GM21717 (cell line): ENCODE measurements at regions not wholly inside any gene's neighbourhood (a gene's known extent, or its start where the extent isn't known, plus 50 kb on each side); places are given as distances from the start of the nearest gene placed in this dataset.

Source experiments
- ATAC-seq: cut with Tn5 transposase; IDR thresholded peaks from one replicate; pipeline ENCODE4 v1.9.1; 2021; ENCODE audit warnings: mild to moderate bottlenecking, moderate library complexity; ENCODE audit not compliant: unreplicated experiment

DNA sequence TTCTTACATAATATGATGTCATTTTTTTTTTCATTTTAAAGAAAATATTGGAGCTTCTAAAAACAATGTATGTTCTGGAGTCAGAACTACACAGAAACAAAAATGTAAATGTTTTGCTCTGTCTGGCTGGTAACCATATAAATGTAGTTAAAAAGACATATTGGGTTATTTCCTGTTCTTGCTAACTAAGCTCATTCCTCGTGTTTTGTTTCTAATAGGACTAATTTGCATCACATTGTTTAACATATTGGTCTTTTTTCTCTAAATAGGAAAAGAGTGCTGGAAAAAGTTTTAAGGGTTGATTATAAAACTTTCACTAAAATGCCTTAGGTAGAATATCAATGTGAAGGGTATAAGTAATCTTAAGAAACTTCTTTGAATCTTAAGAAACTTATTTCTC is 221.3 kb downstream of the SLC6A15 start:
- ATAC-seq, result no peak

DNA sequence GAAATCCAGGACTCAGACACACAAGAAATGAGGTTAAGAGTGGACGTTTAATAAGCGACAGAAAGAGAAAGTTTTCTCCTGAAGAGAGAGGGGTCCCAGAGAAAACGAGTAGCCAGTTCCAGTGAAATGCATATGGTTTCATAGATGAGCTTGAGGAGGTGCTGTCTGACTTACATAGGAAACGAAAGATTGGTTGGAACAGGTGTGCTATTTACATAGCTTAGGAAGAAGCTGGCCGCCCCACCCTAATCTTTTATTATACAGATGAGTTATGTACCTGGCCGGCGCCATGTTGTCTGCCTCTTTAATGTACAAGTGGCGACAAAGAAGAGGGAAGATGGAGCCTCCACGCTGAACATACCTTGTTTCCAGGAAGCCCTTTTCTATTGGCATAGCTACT is 223.0 kb downstream of the SLC6A15 start:
- ATAC-seq, result no peak

DNA sequence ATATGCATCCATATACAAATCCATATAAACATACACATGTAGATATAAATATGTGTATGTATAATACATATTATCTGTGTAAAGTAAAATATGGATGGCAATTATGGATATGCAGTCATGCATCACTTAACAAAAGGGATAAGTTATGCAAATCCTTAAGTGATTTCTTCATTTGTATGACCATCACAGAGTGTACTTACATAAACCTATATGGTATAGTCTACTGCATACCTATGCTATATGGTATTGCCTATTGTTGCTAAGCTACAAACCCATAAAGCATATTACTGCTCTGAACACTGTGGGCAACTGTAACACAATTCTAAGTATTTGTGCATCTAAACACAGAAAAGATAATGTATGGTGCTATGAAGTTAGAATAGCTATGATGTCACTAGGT is 227.2 kb downstream of the SLC6A15 start:
- ATAC-seq, result no peak

DNA sequence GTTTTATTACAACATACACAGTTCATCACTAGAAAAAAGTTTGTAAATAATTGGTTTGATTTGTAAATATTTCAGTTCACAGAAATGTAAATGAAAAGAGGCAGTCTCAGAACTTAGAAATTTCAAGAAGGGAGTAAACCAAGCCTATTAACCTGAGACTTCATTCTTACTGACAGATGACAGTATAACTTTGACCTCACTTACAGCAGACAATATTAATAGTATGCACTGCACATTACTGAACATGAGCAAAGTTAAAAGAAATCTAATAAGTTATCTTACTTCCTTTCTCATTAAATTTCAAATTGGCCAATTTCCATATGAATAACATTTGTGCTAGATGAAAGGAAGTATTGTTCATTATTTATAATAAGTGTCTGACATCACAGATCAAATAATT is 235.8 kb downstream of the SLC6A15 start:
- ATAC-seq, result no peak

GRCh38 chr12:84661786-84662185 is 250.8 kb downstream of the SLC6A15 start:
- no peak for ATAC-seq

DNA sequence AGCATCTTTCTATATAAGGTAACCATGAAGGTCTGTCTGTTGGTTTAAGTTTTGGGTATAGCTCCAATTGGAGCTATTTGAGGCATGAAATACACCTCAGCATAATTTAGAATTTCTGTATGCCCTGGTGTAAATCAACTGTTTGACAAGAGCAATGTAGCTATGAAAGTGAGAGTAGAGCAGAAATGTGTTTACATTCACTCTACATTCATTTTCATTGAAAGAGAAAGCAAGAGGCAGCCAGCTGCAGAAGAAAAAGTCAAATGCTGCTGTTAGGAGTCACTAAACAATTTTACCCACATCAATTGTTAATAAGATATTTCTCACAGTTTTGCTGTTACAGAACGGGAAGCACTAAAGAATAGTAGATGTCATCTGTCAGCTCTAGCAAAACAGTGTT is 252.5 kb downstream of the SLC6A15 start:
- ATAC-seq, result no peak

DNA sequence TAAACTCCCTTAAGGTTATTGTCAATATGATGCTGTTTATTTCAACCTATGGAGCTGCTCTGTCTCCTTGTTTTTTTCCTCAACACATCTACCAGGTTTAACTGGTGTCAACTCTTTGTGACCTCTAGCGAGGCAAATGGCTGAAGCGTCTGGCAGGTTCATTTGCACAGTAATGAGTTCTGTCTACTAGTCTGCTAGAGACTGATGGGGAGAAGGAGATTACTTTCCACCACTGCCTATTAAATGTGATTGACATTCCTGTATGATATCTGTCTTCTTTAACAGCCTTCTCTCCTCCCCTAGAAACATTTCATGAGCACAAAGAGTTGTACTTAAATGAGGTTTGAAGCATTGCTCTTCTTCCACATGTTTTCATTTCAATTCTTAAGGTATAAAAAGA is 253.7 kb downstream of the SLC6A15 start:
- ATAC-seq, result no peak

DNA sequence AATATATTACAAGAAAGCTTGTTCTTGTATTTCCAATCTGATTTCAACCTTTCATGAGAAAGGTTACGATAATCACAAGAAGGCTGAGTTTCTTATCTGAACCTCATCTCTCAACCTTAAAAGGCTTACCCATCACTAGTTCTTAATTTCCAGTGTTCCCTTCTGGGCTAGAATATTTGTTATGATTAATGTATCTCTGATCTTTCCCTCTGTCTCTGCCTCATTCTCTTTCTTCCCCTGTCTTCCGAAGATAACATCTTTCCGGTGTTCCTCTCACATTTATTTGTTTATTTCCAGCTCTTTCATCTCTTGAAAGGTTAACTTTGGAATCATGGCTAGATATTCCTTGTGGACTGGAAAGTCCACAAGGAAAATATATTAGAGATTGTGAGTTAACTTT is 255.9 kb downstream of the SLC6A15 start:
- no peak for ATAC-seq

DNA sequence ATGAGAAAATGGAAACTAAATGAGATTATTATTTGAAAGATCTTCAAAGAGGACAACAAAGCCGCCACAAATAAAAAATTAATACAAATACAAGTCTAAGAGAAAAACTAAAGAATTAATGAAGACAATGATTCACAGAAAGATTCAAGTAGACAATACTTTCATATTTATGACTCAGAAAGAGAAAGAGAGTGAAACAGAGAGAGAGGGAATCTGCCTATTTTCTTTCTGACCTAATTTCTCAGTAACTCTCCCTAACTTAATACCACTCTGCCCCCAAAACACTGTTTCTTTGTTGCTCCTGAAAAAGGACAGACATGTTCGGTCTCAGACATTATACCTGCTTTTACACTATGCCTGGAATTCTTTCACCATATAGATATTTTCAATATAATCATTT is 259.1 kb downstream of the SLC6A15 start:
- ATAC-seq, result no peak

- ATAC-seq, result no peak
These were observed 264.2 kb downstream of the SLC6A15 start for GRCh38 chr12:84648425-84648824.

DNA sequence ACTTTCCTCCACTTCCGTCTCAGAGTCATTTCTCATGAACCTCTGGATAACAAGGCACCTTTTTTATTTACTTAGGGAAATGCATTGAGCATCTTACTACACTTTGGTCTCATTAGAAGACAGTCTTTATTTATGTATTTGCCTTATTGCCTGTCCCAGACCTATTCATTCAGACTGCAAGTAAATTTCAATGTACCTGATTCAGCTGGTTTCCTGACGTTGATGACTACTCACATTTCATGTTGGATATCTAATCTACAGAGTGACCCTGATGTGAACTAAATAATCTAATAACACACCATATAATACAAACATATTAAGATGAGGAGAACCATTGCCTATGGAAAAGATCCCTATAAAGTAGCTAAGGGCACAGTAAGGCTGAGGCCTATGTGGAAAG is 267.7 kb downstream of the SLC6A15 start:
- no peak for ATAC-seq

DNA sequence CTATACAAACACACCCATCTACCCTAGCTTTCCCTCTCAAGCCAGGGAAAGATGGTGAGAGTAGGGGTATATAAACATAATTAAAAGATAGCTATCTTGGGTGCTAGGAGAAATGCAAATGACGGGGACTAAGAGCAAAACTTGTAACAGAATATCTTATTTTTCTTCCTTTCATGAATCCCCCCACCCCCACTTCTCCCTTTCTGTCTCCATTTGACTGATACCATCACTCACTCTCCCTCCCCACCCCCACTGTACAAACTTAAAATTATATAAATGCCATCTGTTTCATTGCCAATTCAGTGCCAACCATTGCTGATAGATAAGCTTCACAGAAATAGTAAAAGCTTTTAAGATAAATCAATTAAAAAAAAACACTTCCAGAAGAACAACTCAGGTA is 268.6 kb downstream of the SLC6A15 start:
- ATAC-seq, result no peak

DNA sequence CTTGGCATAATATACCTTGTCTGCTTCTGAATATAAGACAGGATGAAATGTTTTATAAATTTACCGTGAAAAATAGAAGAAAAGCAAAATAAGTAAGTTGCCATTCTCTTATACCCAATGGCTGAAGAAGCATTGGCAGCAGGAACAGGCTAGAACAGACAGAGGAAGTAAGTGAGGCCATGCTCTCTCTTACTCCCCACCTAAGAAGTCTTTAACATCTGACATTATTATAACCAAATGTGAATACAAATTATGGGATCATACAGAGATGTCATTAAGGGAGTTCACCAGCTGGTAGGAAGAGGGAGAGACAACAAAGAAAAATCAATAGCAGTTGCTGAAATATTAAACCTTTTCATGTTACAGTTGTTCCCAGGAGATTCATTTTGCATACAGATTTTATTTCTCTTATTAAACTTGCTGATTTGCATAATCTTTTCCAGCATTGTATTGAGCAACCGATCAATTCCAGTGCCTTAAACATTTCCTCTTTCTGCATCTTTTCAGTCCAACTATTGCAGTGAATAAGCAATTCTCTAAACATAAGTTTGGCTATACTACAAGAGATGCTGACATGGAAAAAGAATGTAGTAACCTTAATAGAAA is 270.6 kb downstream of the SLC6A15 start:
- ATAC-seq, result no peak

DNA sequence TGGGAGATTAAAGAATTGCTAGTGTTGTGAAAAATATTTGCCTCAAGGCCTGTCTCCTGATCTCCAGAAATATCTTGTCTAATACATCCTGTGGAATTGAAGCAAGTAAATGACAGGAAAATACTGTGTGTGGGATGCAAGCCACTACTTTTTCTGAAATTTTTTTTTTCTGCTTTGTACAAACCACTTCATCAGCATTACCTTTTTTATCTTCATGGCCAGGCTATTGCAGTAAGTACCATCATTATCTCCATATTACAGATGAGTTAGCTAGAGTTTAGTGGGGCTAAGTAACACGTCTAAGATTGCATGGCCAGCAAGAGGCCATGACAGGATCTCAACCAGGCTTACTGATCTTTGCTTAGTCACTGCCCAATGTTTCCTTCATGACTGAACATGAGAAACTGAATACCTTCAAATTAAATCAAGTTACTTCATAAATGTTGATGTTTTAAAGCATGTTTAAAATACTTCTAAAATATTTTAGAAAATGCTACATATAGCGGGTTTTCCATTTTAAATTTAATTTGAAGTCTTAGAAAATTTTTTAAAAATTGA is 273.7 kb downstream of the SLC6A15 start:
- no peak for ATAC-seq

- ATAC-seq, result no peak
These were observed 274.7 kb downstream of the SLC6A15 start for GRCh38 chr12:84637926-84638325.

DNA sequence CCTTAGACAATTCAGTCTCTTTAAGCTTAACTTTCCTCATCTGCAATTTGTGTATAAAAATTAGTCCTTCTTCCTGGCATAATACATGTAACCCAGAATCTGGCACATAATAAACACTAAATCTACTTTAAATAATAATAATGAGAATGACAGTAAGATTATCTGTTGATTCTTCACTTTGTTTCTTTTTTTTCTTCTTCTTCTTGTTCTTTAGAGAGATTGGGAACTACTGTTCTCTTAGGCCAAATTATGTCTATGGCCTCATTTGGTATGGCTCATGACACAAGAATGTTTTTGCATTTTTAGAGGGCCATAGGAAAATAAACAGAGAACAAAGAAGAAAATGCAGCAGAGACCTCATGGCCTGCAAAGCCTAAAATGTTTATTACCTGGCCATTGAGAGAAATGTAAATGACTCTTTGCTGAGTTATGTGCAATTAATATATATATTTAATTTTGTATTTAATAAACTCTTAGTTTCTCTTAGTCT is 275.8 kb downstream of the SLC6A15 start:
- ATAC-seq, result no peak

GRCh38 chr12:84634526-84634925 is 278.1 kb downstream of the SLC6A15 start:
- ATAC-seq, result no peak

DNA sequence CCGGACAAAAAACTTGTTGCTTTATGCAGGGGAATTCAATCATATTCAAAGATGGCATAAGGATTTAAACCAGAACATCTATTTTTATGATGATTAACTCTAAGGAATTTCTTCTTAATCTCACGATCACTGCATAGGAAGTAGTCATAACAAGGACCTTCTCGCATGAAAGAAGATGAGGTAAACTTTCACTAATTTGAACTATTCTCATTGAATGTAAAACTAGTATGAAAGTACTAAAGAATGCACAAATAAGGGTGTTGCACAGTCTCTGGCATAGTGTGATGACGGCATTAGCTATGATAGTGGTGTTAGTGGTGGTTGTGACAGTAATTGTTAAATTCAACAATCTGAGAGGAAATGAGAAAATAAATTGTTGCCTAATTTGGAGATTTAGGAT is 280.0 kb downstream of the SLC6A15 start:
- no peak for ATAC-seq

DNA sequence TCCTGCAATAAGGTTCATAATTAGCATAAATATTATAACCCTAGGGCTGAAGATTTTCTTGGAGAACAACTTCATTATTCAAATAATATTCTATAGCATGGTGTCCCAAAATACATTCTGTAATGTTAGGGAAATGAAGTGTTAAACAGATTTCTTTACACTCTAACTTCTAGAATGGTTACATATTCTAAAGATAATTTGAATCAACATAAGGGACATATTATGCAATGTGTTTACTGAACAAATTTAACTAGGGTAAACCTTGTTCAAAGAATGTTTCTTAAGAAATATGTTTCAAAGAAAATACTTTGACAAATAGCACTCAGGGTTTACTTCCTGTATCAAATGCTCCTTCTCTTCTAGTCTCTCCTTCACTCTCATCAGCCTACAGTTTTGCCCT is 281.6 kb downstream of the SLC6A15 start:
- no peak for ATAC-seq

- no peak for ATAC-seq
These were observed 285.0 kb downstream of the SLC6A15 start for GRCh38 chr12:84627593-84627992.

DNA sequence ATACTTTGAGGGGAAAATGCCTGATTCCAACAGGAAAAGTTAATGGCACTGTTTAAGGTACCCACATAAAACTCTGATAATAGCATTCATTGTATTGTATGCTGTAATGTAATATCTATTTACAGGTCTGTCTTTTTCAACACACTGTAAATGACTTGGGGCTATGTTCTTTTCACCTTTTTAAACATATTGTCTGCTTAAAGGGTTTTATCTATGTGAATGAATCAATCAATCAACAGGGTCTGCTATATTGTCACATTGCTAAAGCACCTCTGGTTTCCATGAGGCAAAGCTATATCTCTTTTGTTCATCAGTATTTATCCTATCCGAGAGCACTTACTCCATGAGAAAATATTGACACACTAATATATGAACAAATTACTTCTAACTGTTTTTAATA is 288.0 kb downstream of the SLC6A15 start:
- no peak for ATAC-seq

- no peak for ATAC-seq
These were observed 293.5 kb downstream of the SLC6A15 start for GRCh38 chr12:84619053-84619571.
